Activated CD4-positive, alpha-beta memory T cell treated with anti-CD3 and anti-CD28 coated beads, Interleukin-2, amount 10 ng/mL, durations not matched to agents 7 days and 5 days (primary cell): ENCODE measurements at regions not wholly inside any gene's neighbourhood (a gene's known extent, or its start where the extent isn't known, plus 50 kb on each side); places are given as distances from the start of the nearest gene placed in this dataset.

Experiments used
- CTCF ChIA-PET: fragments of 350-600 bp; sonication (Branson Sonifier 250); formaldehyde crosslinking; loops from one replicate; lab custom pipeline; 2021; ENCODE audit warnings: antibody characterized with exemption, inconsistent platforms; lab: Charles Lee
- POLR2A ChIA-PET: fragments of 350-600 bp; sonication (Branson Sonifier 250); formaldehyde crosslinking; loops from one replicate; lab custom pipeline; 2021; ENCODE audit warnings: antibody characterized with exemption; lab: Charles Lee
- DNase-seq: peaks from one replicate; pipeline ENCODE4 v3.0.0-alpha.2; 2020
- H3K27ac Mint-ChIP-seq: one replicate; pipeline ENCODE4 v1.8.0; 2021; ENCODE audit warnings: mild to moderate bottlenecking, mixed read lengths
- H3K27me3 Mint-ChIP-seq: one replicate; pipeline ENCODE4 v1.8.0; 2021; ENCODE audit warnings: mixed read lengths
- H3K36me3 Mint-ChIP-seq: one replicate; pipeline ENCODE4 v1.8.0; 2021; ENCODE audit warnings: low read depth, mixed read lengths
- H3K4me1 Mint-ChIP-seq: one replicate; pipeline ENCODE4 v1.8.0; 2021; ENCODE audit warnings: mixed read lengths
- H3K4me3 Mint-ChIP-seq: one replicate; pipeline ENCODE4 v1.8.0; 2021; ENCODE audit warnings: mild to moderate bottlenecking, mixed read lengths
- H3K9me3 Mint-ChIP-seq: one replicate; pipeline ENCODE4 v1.8.0; 2021; ENCODE audit warnings: mixed read lengths

- peaks cover 7% of the 10 kb centered on the region for H3K9me3 Mint-ChIP-seq
- H3K27ac Mint-ChIP-seq, result no peak overlapping the region
- H3K4me1 Mint-ChIP-seq, result no peaks in the 10 kb centered on the region
- POLR2A ChIA-PET, result no interaction called here
- DNase-seq, result no peak
- H3K36me3 Mint-ChIP-seq, result no peaks in the 10 kb centered on the region
- CTCF ChIA-PET, result no interaction called here
- H3K4me3 Mint-ChIP-seq, result no peak overlapping the region
- H3K27me3 Mint-ChIP-seq, result peaks cover 13% of the 10 kb centered on the region
Measured at GRCh38 chr15:69787791-69788190, 309.9 kb downstream of the TLE3 start.

GRCh38 chr15:69789648-69790393 lies 307.9 kb downstream of the TLE3 start:
- peaks cover 8% of the 10 kb centered on the region for H3K27me3 Mint-ChIP-seq
- no peak for DNase-seq
- no peak overlapping the region for H3K4me3 Mint-ChIP-seq
- H3K4me1 Mint-ChIP-seq, result no peaks in the 10 kb centered on the region
- ChIA-PET POLR2A (no interaction called here), CTCF (no interaction called here)
- no peaks in the 10 kb centered on the region for H3K36me3 Mint-ChIP-seq
- H3K27ac Mint-ChIP-seq, result no peak overlapping the region
- peaks cover 7% of the 10 kb centered on the region for H3K9me3 Mint-ChIP-seq

GRCh38 chr15:69790632-69791031 lies 307.1 kb downstream of the TLE3 start:
- H3K27ac Mint-ChIP-seq, result no peak overlapping the region
- H3K4me1 Mint-ChIP-seq, result no peaks in the 10 kb centered on the region
- H3K36me3 Mint-ChIP-seq, result no peaks in the 10 kb centered on the region
- peaks cover 7% of the 10 kb centered on the region for H3K9me3 Mint-ChIP-seq
- ChIA-PET CTCF (no interaction called here), POLR2A (no interaction called here)
- DNase-seq, result no peak
- H3K4me3 Mint-ChIP-seq, result no peak overlapping the region
- H3K27me3 Mint-ChIP-seq, result peaks cover 8% of the 10 kb centered on the region

- no peak for DNase-seq
- Mint-ChIP-seq H3K9me3 (peaks cover 7% of the 10 kb centered on the region), H3K27ac (no peak overlapping the region), H3K27me3 (peaks cover 8% of the 10 kb centered on the region), H3K36me3 (no peaks in the 10 kb centered on the region), H3K4me3 (no peak overlapping the region), H3K4me1 (no peaks in the 10 kb centered on the region)
- POLR2A ChIA-PET, result no interaction called here
- CTCF ChIA-PET, result no interaction called here
Measured at GRCh38 chr15:69792823-69793222, 304.9 kb downstream of the TLE3 start.

GRCh38 chr15:69793431-69793780 lies 304.3 kb downstream of the TLE3 start:
- Mint-ChIP-seq H3K4me3 (no peak overlapping the region), H3K9me3 (peaks cover 7% of the 10 kb centered on the region), H3K27ac (no peak overlapping the region), H3K4me1 (no peaks in the 10 kb centered on the region), H3K36me3 (no peaks in the 10 kb centered on the region), H3K27me3 (peaks cover 8% of the 10 kb centered on the region)
- ChIA-PET POLR2A (no interaction called here), CTCF (no interaction called here)
- no peak for DNase-seq

- no peaks in the 10 kb centered on the region for H3K4me1 Mint-ChIP-seq
- no peaks in the 10 kb centered on the region for H3K36me3 Mint-ChIP-seq
- peaks cover 7% of the 10 kb centered on the region for H3K9me3 Mint-ChIP-seq
- peaks cover 8% of the 10 kb centered on the region for H3K27me3 Mint-ChIP-seq
- CTCF ChIA-PET, result no interaction called here
- no peak overlapping the region for H3K27ac Mint-ChIP-seq
- POLR2A ChIA-PET, result no interaction called here
- no peak overlapping the region for H3K4me3 Mint-ChIP-seq
- DNase-seq, result no peak
Measured at GRCh38 chr15:69793781-69794451, 303.8 kb downstream of the TLE3 start.

GRCh38 chr15:69794645-69795469 lies 302.9 kb downstream of the TLE3 start:
- H3K27me3 Mint-ChIP-seq, result peaks cover 8% of the 10 kb centered on the region
- peaks cover 7% of the 10 kb centered on the region for H3K9me3 Mint-ChIP-seq
- H3K36me3 Mint-ChIP-seq, result no peaks in the 10 kb centered on the region
- no peak for DNase-seq
- ChIA-PET POLR2A (no interaction called here), CTCF (no interaction called here)
- no peaks in the 10 kb centered on the region for H3K4me1 Mint-ChIP-seq
- no peak overlapping the region for H3K4me3 Mint-ChIP-seq
- H3K27ac Mint-ChIP-seq, result no peak overlapping the region

GRCh38 chr15:69795601-69796000 lies 302.1 kb downstream of the TLE3 start:
- no peak overlapping the region for H3K27ac Mint-ChIP-seq
- peaks cover 8% of the 10 kb centered on the region for H3K27me3 Mint-ChIP-seq
- POLR2A ChIA-PET, result no interaction called here
- no peak overlapping the region for H3K4me3 Mint-ChIP-seq
- H3K9me3 Mint-ChIP-seq, result peaks cover 7% of the 10 kb centered on the region
- DNase-seq, result no peak
- H3K4me1 Mint-ChIP-seq, result no peaks in the 10 kb centered on the region
- H3K36me3 Mint-ChIP-seq, result no peaks in the 10 kb centered on the region
- CTCF ChIA-PET, result no interaction called here

- POLR2A ChIA-PET, result no interaction called here
- Mint-ChIP-seq H3K4me1 (no peaks in the 10 kb centered on the region), H3K9me3 (no peaks in the 10 kb centered on the region), H3K27ac (no peak overlapping the region), H3K4me3 (no peak overlapping the region), H3K27me3 (peaks cover 6% of the 10 kb centered on the region), H3K36me3 (no peaks in the 10 kb centered on the region)
- DNase-seq, result no peak
- CTCF ChIA-PET, result no interaction called here
Measured at GRCh38 chr15:69797051-69797595, 300.6 kb downstream of the TLE3 start.

GRCh38 chr15:69797615-69798014 lies 300.1 kb downstream of the TLE3 start:
- CTCF ChIA-PET, result no interaction called here
- POLR2A ChIA-PET, result no interaction called here
- no peak overlapping the region for H3K27ac Mint-ChIP-seq

GRCh38 chr15:69798481-69799250 lies 299.1 kb downstream of the TLE3 start:
- DNase-seq, result no peak
- Mint-ChIP-seq H3K27me3 (peaks cover 5% of the 10 kb centered on the region), H3K27ac (no peak overlapping the region), H3K9me3 (no peaks in the 10 kb centered on the region), H3K4me3 (no peak overlapping the region), H3K36me3 (no peaks in the 10 kb centered on the region), H3K4me1 (no peaks in the 10 kb centered on the region)
- ChIA-PET CTCF (no interaction called here), POLR2A (no interaction called here)

More at GRCh38 chr15:69797615-69798014, 300.1 kb downstream of the TLE3 start:
- Mint-ChIP-seq H3K27me3 (peaks cover 6% of the 10 kb centered on the region), H3K4me1 (no peaks in the 10 kb centered on the region), H3K36me3 (no peaks in the 10 kb centered on the region), H3K4me3 (no peak overlapping the region), H3K9me3 (no peaks in the 10 kb centered on the region)
- no peak for DNase-seq

GRCh38 chr15:69801144-69801543 lies 296.6 kb downstream of the TLE3 start:
- Mint-ChIP-seq H3K36me3 (no peaks in the 10 kb centered on the region), H3K4me3 (no peak overlapping the region), H3K9me3 (no peaks in the 10 kb centered on the region), H3K27ac (no peak overlapping the region), H3K27me3 (peaks cover 5% of the 10 kb centered on the region), H3K4me1 (no peaks in the 10 kb centered on the region)
- no peak for DNase-seq
- ChIA-PET POLR2A (interaction anchor here (1.1 kb wide), 1 partner anchor 19 kb away, joined by 3 read pairs; no protein-coding TSS in a partner anchor), CTCF (no interaction called here)
